ENCODE measurements at regions not wholly inside any gene's neighbourhood (a gene's known extent, or its start where the extent isn't known, plus 50 kb on each side); places are given as distances from the start of the nearest gene placed in this dataset.

- Mint-ChIP-seq H3K4me3 (no peak overlapping the region), H3K27me3 (no peaks in the 10 kb centered on the region), H3K36me3 (ENCODE audit: low read depth) (no peaks in the 10 kb centered on the region), H3K27ac (no peak overlapping the region), H3K4me1 (no peaks in the 10 kb centered on the region), H3K9me3 (peaks cover 5% of the 10 kb centered on the region)
- intact Hi-C loops (cut with micrococcal nuclease), result no loop called here
- no peak for DNase-seq
- ATAC-seq (ENCODE audit: low read depth), result no peak
- TF ChIP-seq CTCF (IDR thresholded peaks at IDR 0.05), result no peak
- POLR2A ChIA-PET, result no interaction called here
- CTCF ChIA-PET, result no interaction called here
Observed at GRCh38 chr14:86712727-86713126, 1182.8 kb downstream of the FLRT2 start.

DNA sequence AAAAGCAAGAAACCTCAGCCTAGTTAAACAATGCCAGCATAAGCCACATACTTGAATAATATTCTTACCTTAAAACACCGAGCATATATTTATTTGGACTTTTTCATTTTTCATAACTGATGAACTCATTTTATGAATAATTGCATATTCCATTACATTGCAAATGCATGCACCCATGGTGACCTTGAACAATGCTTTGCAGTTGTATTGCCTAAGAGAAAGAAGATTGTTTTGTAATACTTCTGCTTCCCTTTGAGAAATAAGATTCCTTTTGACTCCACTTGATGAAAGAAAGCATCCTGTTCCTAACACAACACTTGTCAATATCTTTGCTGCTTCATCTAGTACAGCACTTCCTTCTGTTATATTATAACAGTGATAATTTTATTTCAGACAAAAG lies 1182.2 kb downstream of the FLRT2 start:
- CTCF ChIA-PET, result no interaction called here
- Mint-ChIP-seq H3K36me3 (ENCODE audit: low read depth) (no peaks in the 10 kb centered on the region), H3K27me3 (no peaks in the 10 kb centered on the region), H3K27ac (no peak overlapping the region), H3K9me3 (peaks cover 5% of the 10 kb centered on the region), H3K4me1 (no peaks in the 10 kb centered on the region), H3K4me3 (no peak overlapping the region)
- no peak for TF ChIP-seq CTCF (IDR thresholded peaks at IDR 0.05)
- no peak for DNase-seq
- intact Hi-C loops (cut with micrococcal nuclease), result no loop called here
- no peak for ATAC-seq (ENCODE audit: low read depth)
- POLR2A ChIA-PET, result no interaction called here

- no peaks in the 10 kb centered on the region for H3K4me1 Mint-ChIP-seq
- peaks cover 5% of the 10 kb centered on the region for H3K9me3 Mint-ChIP-seq
- CTCF ChIA-PET, result no interaction called here
- POLR2A ChIA-PET, result no interaction called here
- DNase-seq (no peak), ATAC-seq (ENCODE audit: low read depth) (no peak)
- no peak for TF ChIP-seq CTCF (IDR thresholded peaks at IDR 0.05)
- no peak overlapping the region for H3K4me3 Mint-ChIP-seq
- intact Hi-C loops (cut with micrococcal nuclease), result no loop called here
- H3K36me3 Mint-ChIP-seq (ENCODE audit: low read depth), result no peaks in the 10 kb centered on the region
- H3K27me3 Mint-ChIP-seq, result no peaks in the 10 kb centered on the region
- no peak overlapping the region for H3K27ac Mint-ChIP-seq
Observed at GRCh38 chr14:86708846-86709339, 1178.9 kb downstream of the FLRT2 start.

GRCh38 chr14:86707071-86707470 lies 1177.1 kb downstream of the FLRT2 start:
- Mint-ChIP-seq H3K9me3 (peaks cover 7% of the 10 kb centered on the region), H3K27ac (no peak overlapping the region), H3K4me1 (no peaks in the 10 kb centered on the region), H3K36me3 (ENCODE audit: low read depth) (no peaks in the 10 kb centered on the region), H3K27me3 (no peaks in the 10 kb centered on the region), H3K4me3 (no peak overlapping the region)
- no peak for TF ChIP-seq CTCF (IDR thresholded peaks at IDR 0.05)
- DNase-seq, result no peak
- intact Hi-C loops (cut with micrococcal nuclease), result no loop called here
- ChIA-PET CTCF (no interaction called here), POLR2A (no interaction called here)
- ATAC-seq (ENCODE audit: low read depth), result no peak

DNA sequence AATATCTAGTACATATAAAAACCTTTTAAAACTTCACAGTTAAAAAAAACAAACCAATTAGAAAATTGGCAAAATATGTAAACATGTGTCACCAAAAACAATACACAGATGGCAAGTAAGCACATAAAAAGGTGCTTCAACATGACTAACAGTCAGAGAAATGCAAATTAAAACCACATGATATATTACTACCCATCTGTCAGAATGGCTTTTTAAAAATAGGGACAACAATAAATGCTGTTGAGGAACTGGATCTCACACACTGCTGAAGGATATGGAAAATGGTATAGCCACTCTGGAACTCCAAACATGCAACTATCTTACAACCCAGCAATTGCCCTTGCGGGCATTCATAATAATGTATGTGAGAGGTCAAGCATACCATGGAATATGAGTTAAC lies 1153.6 kb downstream of the FLRT2 start:
- Mint-ChIP-seq H3K9me3 (no peaks in the 10 kb centered on the region), H3K4me1 (no peaks in the 10 kb centered on the region), H3K36me3 (ENCODE audit: low read depth) (no peaks in the 10 kb centered on the region), H3K27ac (no peak overlapping the region), H3K27me3 (no peaks in the 10 kb centered on the region), H3K4me3 (no peak overlapping the region)
- DNase-seq (no peak), ATAC-seq (ENCODE audit: low read depth) (no peak)
- intact Hi-C loops (cut with micrococcal nuclease), result no loop called here
- CTCF ChIA-PET, result no interaction called here
- TF ChIP-seq CTCF (IDR thresholded peaks at IDR 0.05), result no peak
- POLR2A ChIA-PET, result no interaction called here
